Mesendoderm (in vitro differentiated cells): ENCODE measurements at regions not wholly inside any gene's neighbourhood (a gene's known extent, or its start where the extent isn't known, plus 50 kb on each side); places are given as distances from the start of the nearest gene placed in this dataset.

Source experiments
- DNase-seq: peaks from one replicate; pipeline ENCODE4 v3.0.0; 2013
- H2AK5ac ChIP-seq: 2 replicates; pipeline ENCODE4 v1.6.1; 2013; ENCODE audit warnings: low read length, inconsistent platforms
- H2BK120ac ChIP-seq: 2 replicates; pipeline ENCODE4 v1.6.1; 2013; ENCODE audit warnings: low read depth, mild to moderate bottlenecking, low read length, moderate library complexity, mixed read lengths
- H2BK15ac ChIP-seq: replicated peaks from 2 replicates; pipeline ENCODE4 v1.6.1; 2013; ENCODE audit warnings: low read depth, mild to moderate bottlenecking, moderate library complexity
- H2BK5ac ChIP-seq: 2 replicates; pipeline ENCODE4 v1.6.1; 2013; ENCODE audit warnings: low read length, inconsistent platforms
- H3K18ac ChIP-seq: 2 replicates; pipeline ENCODE4 v1.6.1; 2013; ENCODE audit warnings: mild to moderate bottlenecking, low read length, mixed read lengths
- H3K23ac ChIP-seq: one replicate; pipeline ENCODE4 v1.6.1; 2013; ENCODE audit warnings: low read length
- H3K27ac ChIP-seq: 2 replicates; pipeline ENCODE4 v1.5.1; 2013; ENCODE audit warnings: low read depth, mild to moderate bottlenecking, inconsistent platforms, low read length, moderate library complexity
- H3K27me3 ChIP-seq: 2 replicates; pipeline ENCODE4 v1.6.1; 2013; ENCODE audit warnings: low read length, control low read depth, mild to moderate bottlenecking, inconsistent platforms; ENCODE audit not compliant: insufficient read depth, poor library complexity
- H3K36me3 ChIP-seq: 2 replicates; pipeline ENCODE4 v1.6.1; 2013; ENCODE audit warnings: low read length, inconsistent platforms; ENCODE audit not compliant: control insufficient read depth, insufficient read depth
- H3K4ac ChIP-seq: one replicate; pipeline ENCODE4 v1.6.1; 2013; ENCODE audit warnings: low read depth, mild to moderate bottlenecking, low read length, moderate library complexity
- H3K4me1 ChIP-seq: 2 replicates; pipeline ENCODE4 v1.6.1; 2013; ENCODE audit warnings: low read depth, low read length, inconsistent platforms; ENCODE audit not compliant: control insufficient read depth
- H3K4me2 ChIP-seq: 2 replicates; pipeline ENCODE4 v1.6.1; 2013; ENCODE audit warnings: low read length
- H3K4me3 ChIP-seq: 2 replicates; pipeline ENCODE4 v1.5.1; 2013; ENCODE audit warnings: mild to moderate bottlenecking, low read length
- H3K56ac ChIP-seq: one replicate; pipeline ENCODE4 v1.6.1; 2013; ENCODE audit warnings: low read length
- H3K79me1 ChIP-seq: 2 replicates; pipeline ENCODE4 v1.6.1; 2013; ENCODE audit warnings: low read length, inconsistent platforms
- H3K79me2 ChIP-seq: 2 replicates; pipeline ENCODE4 v1.6.1; 2013; ENCODE audit warnings: mild to moderate bottlenecking, low read length; ENCODE audit not compliant: control insufficient read depth, insufficient read depth
- H3K9ac ChIP-seq: 2 replicates; pipeline ENCODE4 v1.6.1; 2013; ENCODE audit warnings: low read length, inconsistent platforms
- H4K5ac ChIP-seq: one replicate; pipeline ENCODE4 v1.6.1; 2013; ENCODE audit warnings: low read length
- H4K8ac ChIP-seq: one replicate; pipeline ENCODE4 v1.6.1; 2013; ENCODE audit warnings: low read depth, mild to moderate bottlenecking, control low read depth, low read length, moderate library complexity
- WGBS: extraction: QIAGEN DNeasy Blood & Tissue Kit; methylation state at CpG from one replicate; pipeline ENCODE4 v1.1.7; 2013; ENCODE audit warnings: low lambda C conversion rate, missing lambda C conversion rate; ENCODE audit not compliant: insufficient coverage; ENCODE audit errors: extremely low coverage; 5-methylcytosine and 5-hydroxymethylcytosine counted together

GRCh38 chr9:110025551-110026170 lies 182.3 kb downstream of the C9orf152 start:
- Histone ChIP-seq H4K8ac (no peak overlapping the region), H3K36me3 (no peaks in the 10 kb centered on the region), H2AK5ac (no peak overlapping the region), H3K56ac (no peak overlapping the region), H3K4ac (no peak overlapping the region), H3K4me2 (no peak overlapping the region), H3K79me1 (no peaks in the 10 kb centered on the region), H3K79me2 (no peaks in the 10 kb centered on the region), H3K9ac (no peak overlapping the region), H4K5ac (no peak overlapping the region), H2BK120ac (no peak overlapping the region), H3K4me1 (peaks cover 2% of the 10 kb centered on the region), H3K27ac (no peak overlapping the region), H2BK15ac (no peak overlapping the region), H3K4me3 (no peak overlapping the region), H2BK5ac (no peak overlapping the region), H3K18ac (no peak overlapping the region), H3K27me3 (no peaks in the 10 kb centered on the region), H3K23ac (no peak overlapping the region)
- no CpG with 5 or more reads among the region's 4 CpGs for WGBS
- DNase-seq = no peak

- Histone ChIP-seq H2BK15ac (no peak overlapping the region), H2BK120ac (no peak overlapping the region), H3K4me1 (peaks cover 2% of the 10 kb centered on the region), H2BK5ac (no peak overlapping the region), H3K36me3 (no peaks in the 10 kb centered on the region), H3K27ac (no peak overlapping the region), H4K8ac (no peak overlapping the region), H3K79me2 (no peaks in the 10 kb centered on the region), H3K9ac (no peak overlapping the region), H3K79me1 (no peaks in the 10 kb centered on the region), H3K4me3 (no peak overlapping the region), H3K56ac (no peak overlapping the region), H3K27me3 (no peaks in the 10 kb centered on the region), H2AK5ac (no peak overlapping the region), H3K4ac (no peak overlapping the region), H3K18ac (no peak overlapping the region), H3K4me2 (no peak overlapping the region), H3K23ac (no peak overlapping the region), H4K5ac (no peak overlapping the region)
- no CpG with 5 or more reads among the region's 6 CpGs for WGBS
- DNase-seq = no peak
Observed at GRCh38 chr9:110027671-110028081, 180.3 kb downstream of the C9orf152 start.

- no peak for DNase-seq
- H3K4me3 ChIP-seq = no peak overlapping the region
- peaks cover 2% of the 10 kb centered on the region for H3K4me1 ChIP-seq
Observed at GRCh38 chr9:110028271-110028670, 179.7 kb downstream of the C9orf152 start.

GRCh38 chr9:110028676-110029075 lies 179.3 kb downstream of the C9orf152 start:
- no peak overlapping the region for H2AK5ac ChIP-seq
- no peak overlapping the region for H3K4ac ChIP-seq
- no peak overlapping the region for H4K5ac ChIP-seq
- H3K9ac ChIP-seq = no peak overlapping the region
- H3K4me3 ChIP-seq = no peak overlapping the region
- H3K4me2 ChIP-seq = no peak overlapping the region
- no peaks in the 10 kb centered on the region for H3K27me3 ChIP-seq
- no peak overlapping the region for H3K23ac ChIP-seq
- H2BK15ac ChIP-seq = no peak overlapping the region
- WGBS = no CpG with 5 or more reads among the region's 3 CpGs
- no peaks in the 10 kb centered on the region for H3K79me1 ChIP-seq
- no peak overlapping the region for H3K27ac ChIP-seq
- no peak overlapping the region for H4K8ac ChIP-seq
- no peak overlapping the region for H3K18ac ChIP-seq
- no peaks in the 10 kb centered on the region for H3K79me2 ChIP-seq
- no peak overlapping the region for H3K56ac ChIP-seq
- H3K36me3 ChIP-seq = no peaks in the 10 kb centered on the region
- DNase-seq = no peak
- no peak overlapping the region for H2BK5ac ChIP-seq
- no peak overlapping the region for H2BK120ac ChIP-seq
- peaks cover 2% of the 10 kb centered on the region for H3K4me1 ChIP-seq

More at GRCh38 chr9:110028271-110028670, 179.7 kb downstream of the C9orf152 start:
- no peak overlapping the region for H2BK15ac ChIP-seq
- H3K9ac ChIP-seq = no peak overlapping the region
- no peak overlapping the region for H3K4ac ChIP-seq
- no CpG with 5 or more reads among the region's 5 CpGs for WGBS
- H3K27me3 ChIP-seq = no peaks in the 10 kb centered on the region
- H2BK5ac ChIP-seq = no peak overlapping the region
- no peaks in the 10 kb centered on the region for H3K36me3 ChIP-seq
- no peaks in the 10 kb centered on the region for H3K79me1 ChIP-seq
- no peaks in the 10 kb centered on the region for H3K79me2 ChIP-seq
- H2AK5ac ChIP-seq = no peak overlapping the region
- no peak overlapping the region for H4K8ac ChIP-seq
- no peak overlapping the region for H3K23ac ChIP-seq
- H3K4me2 ChIP-seq = no peak overlapping the region
- H3K27ac ChIP-seq = no peak overlapping the region
- H4K5ac ChIP-seq = no peak overlapping the region
- H3K56ac ChIP-seq = no peak overlapping the region
- no peak overlapping the region for H3K18ac ChIP-seq
- H2BK120ac ChIP-seq = peak overlapping the region; percentile 21

GRCh38 chr9:110029429-110029955 lies 178.5 kb downstream of the C9orf152 start:
- no peak overlapping the region for H3K18ac ChIP-seq
- H3K27ac ChIP-seq = no peak overlapping the region
- H4K8ac ChIP-seq = no peak overlapping the region
- no peaks in the 10 kb centered on the region for H3K27me3 ChIP-seq
- H3K9ac ChIP-seq = no peak overlapping the region
- H3K23ac ChIP-seq = no peak overlapping the region
- DNase-seq = peak; percentile 21
- no peaks in the 10 kb centered on the region for H3K36me3 ChIP-seq
- no peaks in the 10 kb centered on the region for H3K79me2 ChIP-seq
- no peak overlapping the region for H2BK120ac ChIP-seq
- no peak overlapping the region for H4K5ac ChIP-seq
- no peak overlapping the region for H2AK5ac ChIP-seq
- H3K4me1 ChIP-seq = peaks cover 2% of the 10 kb centered on the region
- WGBS = no CpG with 5 or more reads among the region's 4 CpGs
- no peak overlapping the region for H3K4me3 ChIP-seq
- no peak overlapping the region for H3K56ac ChIP-seq
- no peak overlapping the region for H3K4me2 ChIP-seq
- H2BK15ac ChIP-seq = no peak overlapping the region
- H2BK5ac ChIP-seq = no peak overlapping the region
- no peak overlapping the region for H3K4ac ChIP-seq
- H3K79me1 ChIP-seq = no peaks in the 10 kb centered on the region
